Epithelial cell of proximal tubule (primary cell): ENCODE measurements at regions not wholly inside any gene's neighbourhood (a gene's known extent, or its start where the extent isn't known, plus 50 kb on each side); places are given as distances from the start of the nearest gene placed in this dataset.

Experiments used
- DNase-seq: peaks from one replicate; pipeline ENCODE4 v3.0.0-alpha.2; 2011; ENCODE audit warnings: low read depth
- H3K4me3 ChIP-seq: 2 replicates; pipeline ENCODE4 v1.5.1; 2011; ENCODE audit warnings: low read depth, mild to moderate bottlenecking, low read length
- TF ChIP-seq, protein P1 (sequence below): conservative IDR thresholded peaks from 2 replicates; pipeline ENCODE4 v1.5.1; 2012; ENCODE audit warnings: low read depth, mild to moderate bottlenecking, low read length

DNA sequence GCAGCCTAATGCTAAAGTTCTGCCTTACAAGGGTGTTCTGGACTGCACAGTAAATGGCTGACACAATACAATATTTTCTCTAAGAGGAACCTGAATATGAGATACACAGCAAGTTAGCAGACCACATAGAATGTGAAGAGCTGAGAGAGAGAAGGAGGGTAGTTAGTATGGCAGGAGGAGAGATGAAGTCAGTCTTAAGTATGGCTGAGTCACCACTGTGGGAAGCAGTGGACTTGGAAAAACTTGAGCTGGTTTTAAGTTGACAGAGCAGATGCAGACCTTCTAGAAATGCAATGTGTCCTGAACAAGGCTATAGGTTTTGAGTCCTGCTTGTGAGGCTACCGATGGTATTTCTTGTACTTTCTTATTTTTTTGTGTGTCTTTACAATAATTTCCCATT lies 172.5 kb downstream of the SH2D1A start:
- no peak overlapping the region for H3K4me3 ChIP-seq
- peak; percentile 30 for DNase-seq
- TF ChIP-seq, protein P1, sequence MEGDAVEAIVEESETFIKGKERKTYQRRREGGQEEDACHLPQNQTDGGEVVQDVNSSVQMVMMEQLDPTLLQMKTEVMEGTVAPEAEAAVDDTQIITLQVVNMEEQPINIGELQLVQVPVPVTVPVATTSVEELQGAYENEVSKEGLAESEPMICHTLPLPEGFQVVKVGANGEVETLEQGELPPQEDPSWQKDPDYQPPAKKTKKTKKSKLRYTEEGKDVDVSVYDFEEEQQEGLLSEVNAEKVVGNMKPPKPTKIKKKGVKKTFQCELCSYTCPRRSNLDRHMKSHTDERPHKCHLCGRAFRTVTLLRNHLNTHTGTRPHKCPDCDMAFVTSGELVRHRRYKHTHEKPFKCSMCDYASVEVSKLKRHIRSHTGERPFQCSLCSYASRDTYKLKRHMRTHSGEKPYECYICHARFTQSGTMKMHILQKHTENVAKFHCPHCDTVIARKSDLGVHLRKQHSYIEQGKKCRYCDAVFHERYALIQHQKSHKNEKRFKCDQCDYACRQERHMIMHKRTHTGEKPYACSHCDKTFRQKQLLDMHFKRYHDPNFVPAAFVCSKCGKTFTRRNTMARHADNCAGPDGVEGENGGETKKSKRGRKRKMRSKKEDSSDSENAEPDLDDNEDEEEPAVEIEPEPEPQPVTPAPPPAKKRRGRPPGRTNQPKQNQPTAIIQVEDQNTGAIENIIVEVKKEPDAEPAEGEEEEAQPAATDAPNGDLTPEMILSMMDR = no peak

DNA sequence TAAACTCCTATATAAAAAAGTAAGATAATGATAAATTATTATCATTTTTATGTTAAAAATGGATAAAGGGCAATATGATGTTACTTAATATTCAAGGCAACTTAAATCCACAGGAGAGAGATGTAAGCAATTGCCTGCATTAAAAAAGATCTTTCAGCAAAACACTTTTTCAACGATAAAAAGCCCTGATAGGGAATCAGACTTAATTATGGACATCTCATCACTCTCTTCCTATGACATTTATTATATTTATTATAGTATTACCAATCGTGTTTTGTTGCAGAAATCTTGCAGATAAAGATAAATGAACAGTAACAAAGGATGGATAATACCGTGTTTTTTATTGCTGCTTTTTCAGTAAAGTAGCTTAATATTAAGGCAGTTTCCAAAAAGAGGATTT lies 178.5 kb downstream of the SH2D1A start:
- H3K4me3 ChIP-seq = no peak overlapping the region
- no peak for DNase-seq
- TF ChIP-seq, protein P1 = no peak

DNA sequence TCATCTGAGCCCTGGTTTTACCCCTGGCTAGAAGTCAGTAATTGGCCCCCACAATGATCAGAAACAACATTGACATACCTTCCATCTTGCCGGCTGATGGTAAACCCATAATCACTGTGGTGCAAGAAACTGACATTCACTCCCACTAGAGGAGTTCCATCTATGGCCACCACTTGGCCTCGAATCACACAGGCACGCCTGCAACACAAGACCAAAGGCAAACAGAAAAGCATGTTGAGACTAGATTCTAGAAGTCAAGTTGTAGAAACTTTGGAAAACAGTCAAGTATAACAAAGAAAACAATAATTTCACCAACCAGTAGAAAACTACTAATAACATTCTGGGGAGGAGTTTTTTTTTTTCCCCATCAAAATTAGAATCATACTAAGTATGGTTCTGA lies 183.4 kb downstream of the SH2D1A start:
- H3K4me3 ChIP-seq = no peak overlapping the region
- TF ChIP-seq, protein P1 = no peak
- DNase-seq = no peak

DNA sequence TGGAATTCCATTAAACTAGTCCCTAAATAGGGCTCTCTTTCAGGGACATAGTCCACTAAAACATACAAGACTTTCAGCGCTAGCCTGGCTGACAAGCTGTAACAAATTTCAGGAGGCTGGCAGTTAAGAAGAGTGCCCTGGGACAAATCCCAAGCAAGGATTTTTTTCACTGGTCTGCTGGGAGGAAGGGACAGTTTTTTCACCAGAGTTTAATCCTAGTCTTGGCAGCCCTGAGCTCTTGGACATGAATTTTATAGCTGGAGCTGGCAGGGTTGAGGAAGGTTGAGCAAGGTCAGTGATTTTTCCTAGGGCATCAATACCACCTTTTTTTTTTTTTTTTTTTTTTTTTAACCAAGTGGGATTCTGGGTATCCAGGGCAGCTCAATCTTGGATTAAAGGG lies 184.4 kb downstream of the SH2D1A start:
- TF ChIP-seq, protein P1 = no peak
- no peak overlapping the region for H3K4me3 ChIP-seq
- no peak for DNase-seq

DNA sequence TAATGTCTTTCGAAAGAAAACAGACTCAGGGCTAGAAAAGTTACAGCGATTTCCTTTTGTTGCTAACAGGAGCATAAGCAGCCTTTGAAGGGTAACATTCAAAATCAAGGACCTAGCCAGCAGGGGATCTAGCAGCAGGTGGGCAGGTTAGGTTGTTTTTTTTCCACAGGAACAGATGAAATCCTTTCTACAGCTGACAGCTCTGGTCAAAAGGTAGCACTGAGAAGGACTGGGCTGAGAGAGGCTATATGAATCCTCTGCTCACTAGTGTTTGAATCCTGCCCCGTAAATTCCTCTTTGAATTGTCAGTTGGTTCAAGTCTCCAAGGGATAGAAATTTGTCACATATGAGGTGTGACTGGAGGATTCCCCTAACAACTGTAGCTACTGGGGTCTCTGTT lies 188.2 kb downstream of the SH2D1A start:
- no peak overlapping the region for H3K4me3 ChIP-seq
- TF ChIP-seq, protein P1 = no peak
- DNase-seq = no peak

DNA sequence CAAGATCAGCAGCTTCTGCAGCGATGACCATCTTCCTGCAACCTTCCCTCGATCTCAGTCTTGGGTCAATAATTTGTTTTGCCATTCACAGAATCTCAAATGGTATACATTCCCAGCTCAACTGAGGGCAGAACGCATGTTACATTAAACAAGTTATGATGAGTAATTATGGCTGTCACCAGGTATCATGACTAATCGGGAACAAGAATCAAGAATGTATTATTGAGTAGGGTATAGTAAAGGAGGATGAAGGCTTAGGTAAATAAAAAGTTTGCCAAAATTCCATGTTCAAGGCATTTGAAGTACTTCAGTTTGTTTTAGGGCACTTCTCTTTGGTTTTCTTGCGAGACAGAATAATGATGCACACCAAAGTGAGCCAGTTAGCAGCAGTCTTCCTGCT lies 194.1 kb downstream of the SH2D1A start:
- no peak for DNase-seq
- H3K4me3 ChIP-seq = no peak overlapping the region

DNA sequence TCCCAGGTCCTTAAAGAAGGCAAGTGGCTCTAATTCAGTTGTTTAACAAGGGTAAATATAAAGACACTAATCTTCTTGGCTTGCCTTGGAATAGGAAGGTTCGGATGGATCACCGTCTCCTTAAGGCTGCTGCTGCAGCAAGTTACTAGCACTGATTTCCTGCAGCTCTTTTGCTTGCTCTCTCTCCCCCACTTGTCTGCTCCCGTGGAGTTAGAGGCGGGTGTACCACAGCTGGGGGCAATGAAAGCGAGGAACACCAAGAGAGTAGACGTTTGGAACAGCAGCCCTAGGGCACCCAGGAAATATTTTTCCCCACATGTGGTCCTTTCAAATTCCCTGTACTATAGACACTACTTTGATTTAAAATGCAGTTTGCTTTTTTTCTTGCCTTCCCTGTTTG lies 202.2 kb downstream of the SH2D1A start:
- no peak for DNase-seq
- H3K4me3 ChIP-seq = no peak overlapping the region
- TF ChIP-seq, protein P1 = no peak

More for the DNA sequence above, 194.1 kb downstream of the SH2D1A start:
- TF ChIP-seq, protein P1 = no peak
